ENCODE measurements at regions not wholly inside any gene's neighbourhood (a gene's known extent, or its start where the extent isn't known, plus 50 kb on each side); places are given as distances from the start of the nearest gene placed in this dataset.

- TF ChIP-seq POLR2A (IDR thresholded peaks at IDR 0.05) (no peak), CTCF (IDR thresholded peaks at IDR 0.05) (no peak)
Measured at GRCh38 chr16:60367739-60368138, 1633.6 kb upstream of the GOT2 start.

All from testis (tissue), 2 donors.